ENCODE measurements at regions not wholly inside any gene's neighbourhood (a gene's known extent, or its start where the extent isn't known, plus 50 kb on each side); places are given as distances from the start of the nearest gene placed in this dataset.
A peak's percentile ranks its signal among the peaks of the same experiment; 100 is the strongest.

DNA sequence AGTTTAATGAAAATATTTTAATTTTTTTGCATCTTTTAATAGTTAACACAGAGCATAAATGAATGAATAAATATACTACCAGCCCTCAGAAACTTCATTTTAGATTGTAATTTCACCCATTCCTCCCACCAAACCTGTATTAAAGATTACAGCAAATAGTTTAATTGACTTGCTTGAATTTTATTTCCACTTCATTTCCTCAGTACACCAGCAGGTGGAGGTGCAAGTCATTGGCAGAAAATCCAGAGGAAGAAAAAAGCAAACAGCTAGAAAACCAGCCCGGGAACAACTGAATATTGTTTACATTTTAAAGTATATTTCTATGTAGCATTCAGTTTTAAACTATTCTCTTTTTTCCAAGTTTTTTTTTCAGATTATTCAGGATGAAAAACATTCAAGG, 177.8 kb downstream of the OLFM4 start:
- H4K91ac ChIP-seq (replicated peaks; ENCODE audit: insufficient read length, low read length): no peak overlapping the region
- ChIA-PET CTCF (ENCODE audit: partially characterized antibody) (interaction anchor here (0.6 to 2.6 kb wide), 25 partner anchors 9 to 435 kb away, joined by 3 to 15 read pairs (median 3); no protein-coding TSS in a partner anchor), POLR2A (ENCODE audit: partially characterized antibody) (interaction anchor here (0.6 kb wide), 1 partner anchor 912 kb away, joined by 3 read pairs; no protein-coding TSS in a partner anchor)
- no peak overlapping the region for H2BK120ac ChIP-seq (replicated peaks; ENCODE audit: low read depth, low read length)
- H3K79me1 ChIP-seq (ENCODE audit: low read depth, low read length): no peaks in the 10 kb centered on the region
- H3K9me3 ChIP-seq (ENCODE audit: insufficient read depth in 2 of 2, low read depth in 1 of 2, low read length in 1 of 2): no peaks in the 10 kb centered on the region
- H3K4me3 ChIP-seq (ENCODE audit: extremely low read depth in 1 of 4, insufficient read depth in 2 of 4, low read depth in 3 of 4, low read length in 4 of 4): no peak overlapping the region
- no peak overlapping the region for H3K56ac ChIP-seq (replicated peaks; ENCODE audit: insufficient read length, low read depth, low read length)
- H4K8ac ChIP-seq (ENCODE audit: extremely low read depth, insufficient read depth, low read length): no peak overlapping the region
- peaks cover 6 to 14% (median 13%) of the 10 kb centered on the region in 4 experiments for H3K27me3 ChIP-seq (replicated peaks in 1 of 4; ENCODE audit: control insufficient read depth in 3 of 4, extremely low read depth in 1 of 4, insufficient read depth in 3 of 4, low read length in 3 of 4)
- H3K4me1 ChIP-seq (replicated peaks in 1 of 4; ENCODE audit: control insufficient read depth in 3 of 4, insufficient read depth in 4 of 4, low read length in 3 of 4): peaks cover 0 to 3% (median under 1%) of the 10 kb centered on the region in 4 experiments; a peak in 2 of 7 replicates
- no peak overlapping the region for H2BK20ac ChIP-seq (ENCODE audit: low read length)
- no peak overlapping the region for H3K14ac ChIP-seq (ENCODE audit: insufficient read length)
- H3K4ac ChIP-seq (replicated peaks; ENCODE audit: insufficient read length, low read depth, low read length): no peak overlapping the region
- no peaks in the 10 kb centered on the region for H3K23me2 ChIP-seq (ENCODE audit: low read depth, low read length)
- no peak for DNase-seq (ENCODE audit: low read depth in 1 of 2, low spot score in 2 of 2)
- no peak overlapping the region for H2BK15ac ChIP-seq (ENCODE audit: low read length)
- WGBS, 2 experiments (ENCODE audit: extremely low coverage in 1 of 2, insufficient coverage in 1 of 2, insufficient read length in 1 of 2, insufficient replicate concordance in 2 of 2, low coverage in 1 of 2, low lambda C conversion rate in 2 of 2, missing lambda C conversion rate in 1 of 2): 0% methylated on average over 1 of the region's 1 CpG; no CpG with 5 or more reads in 1 of the 2 experiments
- TF ChIP-seq PHF8 (conservative IDR thresholded peaks at IDR 0.05; ENCODE audit: low read depth, low read length): no peak
- TF ChIP-seq, protein P1, sequence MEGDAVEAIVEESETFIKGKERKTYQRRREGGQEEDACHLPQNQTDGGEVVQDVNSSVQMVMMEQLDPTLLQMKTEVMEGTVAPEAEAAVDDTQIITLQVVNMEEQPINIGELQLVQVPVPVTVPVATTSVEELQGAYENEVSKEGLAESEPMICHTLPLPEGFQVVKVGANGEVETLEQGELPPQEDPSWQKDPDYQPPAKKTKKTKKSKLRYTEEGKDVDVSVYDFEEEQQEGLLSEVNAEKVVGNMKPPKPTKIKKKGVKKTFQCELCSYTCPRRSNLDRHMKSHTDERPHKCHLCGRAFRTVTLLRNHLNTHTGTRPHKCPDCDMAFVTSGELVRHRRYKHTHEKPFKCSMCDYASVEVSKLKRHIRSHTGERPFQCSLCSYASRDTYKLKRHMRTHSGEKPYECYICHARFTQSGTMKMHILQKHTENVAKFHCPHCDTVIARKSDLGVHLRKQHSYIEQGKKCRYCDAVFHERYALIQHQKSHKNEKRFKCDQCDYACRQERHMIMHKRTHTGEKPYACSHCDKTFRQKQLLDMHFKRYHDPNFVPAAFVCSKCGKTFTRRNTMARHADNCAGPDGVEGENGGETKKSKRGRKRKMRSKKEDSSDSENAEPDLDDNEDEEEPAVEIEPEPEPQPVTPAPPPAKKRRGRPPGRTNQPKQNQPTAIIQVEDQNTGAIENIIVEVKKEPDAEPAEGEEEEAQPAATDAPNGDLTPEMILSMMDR (IDR thresholded peaks at IDR 0.05; ENCODE audit: control extremely low read depth in 1 of 3, insufficient read depth in 1 of 3, low read depth in 1 of 3, low read length in 3 of 3): peak in 2 of 3 experiments; percentile 43 to 47; a peak in 2 of 4 replicates
- TF ChIP-seq RAD21 (IDR thresholded peaks at IDR 0.05 in 1 of 2, conservative IDR thresholded peaks at IDR 0.05 in 1 of 2; ENCODE audit: low read depth in 2 of 2, low read length in 2 of 2): peak; percentile 53 to 62
- H2BK12ac ChIP-seq (ENCODE audit: low read depth, low read length): no peak overlapping the region
- no peak overlapping the region for H4K5ac ChIP-seq (ENCODE audit: insufficient read length, low read depth, low read length)
- no peaks in the 10 kb centered on the region for H3K36me3 ChIP-seq (ENCODE audit: control insufficient read depth in 2 of 4, insufficient read depth in 4 of 4, low read length in 3 of 4)
- H2AFZ ChIP-seq (ENCODE audit: low read length): no peak overlapping the region
- no peak overlapping the region for H3K9ac ChIP-seq (replicated peaks in 1 of 4; ENCODE audit: extremely low read depth in 1 of 4, low read depth in 3 of 4, low read length in 3 of 4)
- no peak overlapping the region for H3K23ac ChIP-seq (ENCODE audit: insufficient read length)
- no peak overlapping the region for H2BK5ac ChIP-seq (ENCODE audit: low read depth, low read length)
- H3K79me2 ChIP-seq (ENCODE audit: control insufficient read depth in 1 of 2, insufficient read depth in 2 of 2, low read length in 2 of 2): no peaks in the 10 kb centered on the region
- no peak overlapping the region for H3K4me2 ChIP-seq (ENCODE audit: insufficient read depth in 1 of 2, low read depth in 2 of 2, low read length in 2 of 2)
- no peak overlapping the region for H2AK5ac ChIP-seq (ENCODE audit: low read depth, low read length)
- no peak overlapping the region for H3K27ac ChIP-seq (ENCODE audit: low read depth, low read length)
- H4K20me1 ChIP-seq (replicated peaks in 1 of 2; ENCODE audit: control insufficient read depth in 1 of 2, insufficient read depth in 2 of 2, low read length in 2 of 2): no peaks in the 10 kb centered on the region
- no peak for FAIRE-seq
- H3K18ac ChIP-seq (ENCODE audit: extremely low read depth, low read length): no peak overlapping the region
